ENCODE measurements at regions not wholly inside any gene's neighbourhood (a gene's known extent, or its start where the extent isn't known, plus 50 kb on each side); places are given as distances from the start of the nearest gene placed in this dataset.

GRCh38 chr11:29214833-29215232 is 802.0 kb downstream of the KCNA4 start:
- H3K36me3 ChIP-seq (ENCODE audit: control insufficient read depth in 2 of 2, insufficient read depth in 1 of 2, low read length in 2 of 2) = no peaks in the 10 kb centered on the region
- no peak overlapping the region for H3K4me3 ChIP-seq (ENCODE audit: low read depth, low read length)
- CTCF ChIA-PET = no interaction called here
- TF ChIP-seq MYNN (tag by site-specific recombination; IDR thresholded peaks at IDR 0.05; ENCODE audit: borderline replicate concordance) = no peak
- no peak for TF ChIP-seq ZNF302 (tag by site-specific recombination; IDR thresholded peaks at IDR 0.05; ENCODE audit: low read depth)
- TF ChIP-seq ZNF211 (tag by site-specific recombination; IDR thresholded peaks at IDR 0.05; ENCODE audit: low read depth) = no peak
- TF ChIP-seq ZNF785 (tag by site-specific recombination; IDR thresholded peaks at IDR 0.05) = no peak
- no peak for TF ChIP-seq ZNF174 (tag by site-specific recombination; IDR thresholded peaks at IDR 0.05)
- no peak for TF ChIP-seq ZNF707 (tag by site-specific recombination; IDR thresholded peaks at IDR 0.05)
- no peak for TF ChIP-seq ZNF133 (tag by site-specific recombination; IDR thresholded peaks at IDR 0.05)
- TF ChIP-seq SCRT1 (tag by site-specific recombination; IDR thresholded peaks at IDR 0.05; ENCODE audit: borderline replicate concordance) = no peak
- no peak for TF ChIP-seq ZNF610 (tag by site-specific recombination; IDR thresholded peaks at IDR 0.05; ENCODE audit: borderline replicate concordance)
- TF ChIP-seq WT1 (tag by site-specific recombination; IDR thresholded peaks at IDR 0.05) = no peak
- TF ChIP-seq GLIS2 (tag by site-specific recombination; IDR thresholded peaks at IDR 0.05) = no peak
- TF ChIP-seq ZNF513 (tag by site-specific recombination; IDR thresholded peaks at IDR 0.05) = no peak
- TF ChIP-seq PRDM2 (tag by site-specific recombination; IDR thresholded peaks at IDR 0.05; ENCODE audit: borderline replicate concordance) = no peak
- no peak for TF ChIP-seq BCL11B (tag by site-specific recombination; IDR thresholded peaks at IDR 0.05; ENCODE audit: low read depth)
- no peak for TF ChIP-seq ZNF530 (tag by site-specific recombination; IDR thresholded peaks at IDR 0.05; ENCODE audit: low read depth)
- no peak for TF ChIP-seq SP7 (tag by site-specific recombination; IDR thresholded peaks at IDR 0.05)
- TF ChIP-seq ELK4 (IDR thresholded peaks at IDR 0.05; ENCODE audit: borderline replicate concordance, low read depth, low read length) = no peak
- no peak for TF ChIP-seq SALL2 (tag by site-specific recombination; IDR thresholded peaks at IDR 0.05; ENCODE audit: borderline replicate concordance)
- TF ChIP-seq KLF10 (tag by site-specific recombination; IDR thresholded peaks at IDR 0.05) = no peak
- TF ChIP-seq TSHZ1 (tag by site-specific recombination; IDR thresholded peaks at IDR 0.05; ENCODE audit: borderline replicate concordance) = no peak
- H3K4me1 ChIP-seq (ENCODE audit: control insufficient read depth, insufficient read depth, low read length) = no peaks in the 10 kb centered on the region
- no peak overlapping the region for H3K27ac ChIP-seq (ENCODE audit: extremely low read depth, low read depth, low read length)
- POLR2A ChIA-PET = no interaction called here
- no peaks in the 10 kb centered on the region for H3K9me3 ChIP-seq (ENCODE audit: control insufficient read depth, insufficient read depth, low read depth, low read length)
